ENCODE measurements at regions not wholly inside any gene's neighbourhood (a gene's known extent, or its start where the extent isn't known, plus 50 kb on each side); places are given as distances from the start of the nearest gene placed in this dataset.

GRCh38 chr9:134487066-134487710, 154.4 kb upstream of the COL5A1 start:
- DNase-seq: no peak

GRCh38 chr9:134488331-134489280, 153.0 kb upstream of the COL5A1 start:
- no peak for DNase-seq

- no peak for DNase-seq
Measured at GRCh38 chr9:134489621-134490408, 151.8 kb upstream of the COL5A1 start.

- no peak for DNase-seq
Measured at GRCh38 chr9:134490446-134490845, 151.2 kb upstream of the COL5A1 start.

- DNase-seq: no peak
Measured at GRCh38 chr9:134491196-134491835, 150.3 kb upstream of the COL5A1 start.

GRCh38 chr9:134491856-134492255, 149.7 kb upstream of the COL5A1 start:
- no peak for DNase-seq

GRCh38 chr9:134492281-134492691, 149.3 kb upstream of the COL5A1 start:
- DNase-seq: no peak

GRCh38 chr9:134492721-134493460, 148.7 kb upstream of the COL5A1 start:
- DNase-seq: no peak

- DNase-seq: no peak
Measured at GRCh38 chr9:134493461-134494272, 147.9 kb upstream of the COL5A1 start.

- DNase-seq: no peak
Measured at GRCh38 chr9:134494273-134494815, 147.3 kb upstream of the COL5A1 start.

GRCh38 chr9:134494905-134495304, 146.7 kb upstream of the COL5A1 start:
- DNase-seq: no peak

GRCh38 chr9:134495881-134496412, 145.7 kb upstream of the COL5A1 start:
- DNase-seq: no peak

- DNase-seq: no peak
Measured at GRCh38 chr9:134496413-134497282, 145.0 kb upstream of the COL5A1 start.

- DNase-seq: no peak
Measured at GRCh38 chr9:134497283-134497860, 144.2 kb upstream of the COL5A1 start.

- no peak for DNase-seq
Measured at GRCh38 chr9:134498814-134499166, 142.8 kb upstream of the COL5A1 start.

- no peak for DNase-seq
Measured at GRCh38 chr9:134500931-134501760, 140.5 kb upstream of the COL5A1 start.

- DNase-seq: no peak
Measured at GRCh38 chr9:134501761-134502265, 139.8 kb upstream of the COL5A1 start.

GRCh38 chr9:134502266-134502791, 139.3 kb upstream of the COL5A1 start:
- DNase-seq: no peak

Measured in NCI-H2029 (cell line).